Spleen (tissue), 11 donors: ENCODE measurements at regions not wholly inside any gene's neighbourhood (a gene's known extent, or its start where the extent isn't known, plus 50 kb on each side); places are given as distances from the start of the nearest gene placed in this dataset.
A peak's percentile ranks its signal among the peaks of the same experiment; 100 is the strongest.

Experiments
- DNase-seq: peaks from one replicate; pipeline ENCODE4 v3.0.0-alpha.2; 2020
- H3K27ac ChIP-seq, 8 donors: fragments of 200-600 bp; sonication (generic) in 7 of 8; 1 replicate in 4 of 8; 2 replicates in 4 of 8; pipeline versions ENCODE4 v1.5.0 to v1.8.0; 2016 to 2021; ENCODE audit warnings: inconsistent platforms in 4 of 8, mild to moderate bottlenecking in 4 of 8, moderate library complexity in 1 of 8
- H3K27me3 ChIP-seq, 7 donors: fragments of 200-600 bp; sonication (generic) in 6 of 7; replicated peaks in 1 of 7; 1 replicate in 4 of 7; 2 replicates in 3 of 7; pipeline versions ENCODE4 v1.5.0 to v1.8.0; 2016 to 2021; ENCODE audit warnings: inconsistent platforms in 3 of 7, mild to moderate bottlenecking in 1 of 7
- H3K36me3 ChIP-seq, 6 donors: fragments of 200-600 bp; sonication (generic) in 5 of 6; 1 replicate in 4 of 6; 2 replicates in 2 of 6; pipeline versions ENCODE4 v1.5.0 to v1.8.0; 2016 to 2021; ENCODE audit warnings: inconsistent platforms in 2 of 6
- H3K4me1 ChIP-seq, 6 donors: fragments of 200-600 bp; sonication (generic) in 5 of 6; 1 replicate in 3 of 6; 2 replicates in 3 of 6; pipeline versions ENCODE4 v1.5.0 to v1.8.0; 2016 to 2021; ENCODE audit warnings: inconsistent platforms in 3 of 6
- H3K4me3 ChIP-seq, 8 donors: fragments of 200-600 bp; sonication (generic) in 7 of 8; 1 replicate in 4 of 8; 2 replicates in 4 of 8; pipeline versions ENCODE4 v1.5.0 to v1.8.0; 2016 to 2021; ENCODE audit warnings: inconsistent platforms in 4 of 8, mild to moderate bottlenecking in 4 of 8, moderate library complexity in 2 of 8
- H3K9me3 ChIP-seq, 8 donors: fragments of 200-600 bp; sonication (generic) in 7 of 8; 1 replicate in 4 of 8; 2 replicates in 4 of 8; pipeline versions ENCODE4 v1.5.0 to v1.8.0; 2016 to 2021; ENCODE audit warnings: inconsistent platforms in 4 of 8
- CTCF ChIP-seq, 11 experiments: fragments of 200-600 bp in 7 of 11; fragments of 450-650 bp in 4 of 11; sonication (generic) in 4 of 11; IDR thresholded peaks in 8 of 11; conservative IDR thresholded peaks in 3 of 11; 1 replicate in 7 of 11; 2 replicates in 4 of 11; pipeline versions ENCODE4 v1.4.0 to v1.8.0; 2016 to 2021; ENCODE audit warnings: antibody characterized with exemption in 11 of 11, inconsistent platforms in 4 of 11, mild to moderate bottlenecking in 1 of 11
- POLR2A ChIP-seq, 3 donors: fragments of 450-650 bp; IDR thresholded peaks; one replicate each; pipeline ENCODE4 v1.5.1; 2017; ENCODE audit warnings: antibody characterized with exemption in 3 of 3, mild to moderate bottlenecking in 1 of 3
- POLR2AphosphoS5 ChIP-seq, 3 donors: sonication (generic); formaldehyde crosslinking; IDR thresholded peaks; one replicate each; pipeline ENCODE4 v1.5.1; 2017; ENCODE audit warnings: antibody characterized with exemption in 3 of 3
- WGBS, 5 donors: extraction: QIAGEN DNeasy Blood & Tissue Kit in 3 of 5; methylation state at CpG; one replicate each; pipeline versions ENCODE4 v1.1.5 to v1.1.7; 2013 to 2018; 5-methylcytosine and 5-hydroxymethylcytosine counted together
- intact Hi-C: fragments of 100-400 bp; cut with DNase I; formaldehyde crosslinking; loops from one replicate; pipeline ENCODE4 v1.15.0; 2023; ENCODE audit warnings: low total_unique reads
- donor health status: healthy with polysubstance abuse.
- donor health status: DM: no; HTN: no; CAD: no; lungs with moderate emphysema.
- donor health status: DM: no; HTN: no; CAD: no.
- donor health status: Bipolar disorder and iron deficiency.
- donor health status: healthy.
- donor health status: DM: no; HTN: no; CAD: no.
- donor health status: DM: yes; HTN: yes; CAD: no.

GRCh38 chr2:129247751-129248150 is 731.7 kb upstream of the RAB6C start:
- no peak overlapping the region for H3K4me3 ChIP-seq
- TF ChIP-seq POLR2A (IDR thresholded peaks at IDR 0.05): no peak
- TF ChIP-seq CTCF (IDR thresholded peaks at IDR 0.05 in 8 of 11, conservative IDR thresholded peaks at IDR 0.05 in 3 of 11): no peak
- no peak for TF ChIP-seq POLR2AphosphoS5 (IDR thresholded peaks at IDR 0.05)
- 89 to 94% (median 92%) methylated on average over 3 of the region's 3 CpGs for WGBS, 5 donors
- H3K4me1 ChIP-seq: no peaks in the 10 kb centered on the region
- H3K9me3 ChIP-seq: peaks cover 0 to 8% (median 0%) of the 10 kb centered on the region in 8 donors
- DNase-seq: no peak
- H3K36me3 ChIP-seq: no peaks in the 10 kb centered on the region
- intact Hi-C loops: no loop called here
- H3K27ac ChIP-seq: no peak overlapping the region
- no peaks in the 10 kb centered on the region for H3K27me3 ChIP-seq

DNA sequence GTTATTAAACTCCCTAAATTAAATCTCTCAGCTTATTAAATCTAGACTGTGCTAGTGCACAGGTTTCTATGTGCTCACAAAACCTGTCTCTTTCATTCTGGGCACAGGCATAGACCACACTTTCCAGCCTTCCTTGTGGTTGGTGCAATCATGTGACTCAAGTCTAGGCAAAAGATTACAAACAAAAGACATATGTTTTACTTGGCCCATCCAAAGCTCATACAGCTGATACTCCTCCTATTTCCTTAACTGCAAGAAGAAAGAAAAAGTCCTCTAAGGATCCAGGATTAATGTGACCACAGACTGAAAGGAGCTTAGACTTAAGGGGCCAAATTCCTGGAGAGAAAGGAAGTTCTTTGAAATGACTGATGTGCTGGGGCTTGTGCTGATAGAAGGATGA is 731.3 kb upstream of the RAB6C start:
- intact Hi-C loops: no loop called here
- no peaks in the 10 kb centered on the region for H3K27me3 ChIP-seq
- no peaks in the 10 kb centered on the region for H3K4me1 ChIP-seq
- H3K4me3 ChIP-seq: no peak overlapping the region
- TF ChIP-seq POLR2AphosphoS5 (IDR thresholded peaks at IDR 0.05): no peak
- no peak for TF ChIP-seq POLR2A (IDR thresholded peaks at IDR 0.05)
- TF ChIP-seq CTCF (IDR thresholded peaks at IDR 0.05 in 8 of 11, conservative IDR thresholded peaks at IDR 0.05 in 3 of 11): no peak
- DNase-seq: no peak
- no peaks in the 10 kb centered on the region for H3K36me3 ChIP-seq
- no peak overlapping the region for H3K27ac ChIP-seq
- peaks cover 0 to 8% (median 0%) of the 10 kb centered on the region in 8 donors for H3K9me3 ChIP-seq

GRCh38 chr2:129252781-129253460 is 726.5 kb upstream of the RAB6C start:
- 72 to 88% (median 82%) methylated on average over 7 of the region's 7 CpGs for WGBS, 5 donors
- Histone ChIP-seq H3K9me3 (peaks cover 0 to 5% (median 2%) of the 10 kb centered on the region in 8 donors), H3K27ac (no peak overlapping the region), H3K27me3 (no peaks in the 10 kb centered on the region), H3K4me1 (no peaks in the 10 kb centered on the region), H3K36me3 (no peaks in the 10 kb centered on the region), H3K4me3 (no peak overlapping the region)
- TF ChIP-seq POLR2AphosphoS5 (IDR thresholded peaks at IDR 0.05) (no peak), POLR2A (IDR thresholded peaks at IDR 0.05) (no peak)
- DNase-seq: no peak
- intact Hi-C loops: no loop called here

GRCh38 chr2:129253461-129253812 is 726.0 kb upstream of the RAB6C start:
- no peak for DNase-seq
- intact Hi-C loops: no loop called here
- no peaks in the 10 kb centered on the region for H3K36me3 ChIP-seq
- no peak for TF ChIP-seq POLR2AphosphoS5 (IDR thresholded peaks at IDR 0.05)
- TF ChIP-seq POLR2A (IDR thresholded peaks at IDR 0.05): no peak
- TF ChIP-seq CTCF (IDR thresholded peaks at IDR 0.05 in 8 of 11, conservative IDR thresholded peaks at IDR 0.05 in 3 of 11): peak in 8 of 11 experiments; percentile 20 to 51 (median 40)
- peaks cover 0 to 10% (median 7%) of the 10 kb centered on the region in 8 donors for H3K9me3 ChIP-seq
- H3K4me3 ChIP-seq: no peak overlapping the region
- no peaks in the 10 kb centered on the region for H3K27me3 ChIP-seq
- H3K27ac ChIP-seq: no peak overlapping the region
- no peaks in the 10 kb centered on the region for H3K4me1 ChIP-seq
- 37 to 72% (median 44%) methylated on average over 5 of the region's 5 CpGs for WGBS, 5 donors
